ENCODE measurements at regions not wholly inside any gene's neighbourhood (a gene's known extent, or its start where the extent isn't known, plus 50 kb on each side); places are given as distances from the start of the nearest gene placed in this dataset.

GRCh38 chr1:164092603-164093353, 466.2 kb upstream of the PBX1 start:
- Histone ChIP-seq H3K36me3 (ENCODE audit: low read depth, missing control alignments) (no peaks in the 10 kb centered on the region), H3K27me3 (no peaks in the 10 kb centered on the region), H3K27ac (no peak overlapping the region), H3K9me3 (no peaks in the 10 kb centered on the region), H3K4me3 (no peak overlapping the region), H3K4me1 (no peaks in the 10 kb centered on the region)
- TF ChIP-seq CTCF (IDR thresholded peaks at IDR 0.05) (peak in 1 of 3 experiments; percentile 8), POLR2A (IDR thresholded peaks at IDR 0.05) (no peak)
- 81% methylated on average over 4 of the region's 4 CpGs for WGBS, 2 donors
- DNase-seq, result peak; percentile 27
- intact Hi-C loops (cut with DNase I; ENCODE audit: low total_unique reads), result no loop called here

GRCh38 chr1:164093543-164093942, 465.4 kb upstream of the PBX1 start:
- TF ChIP-seq POLR2A (IDR thresholded peaks at IDR 0.05) (no peak), CTCF (IDR thresholded peaks at IDR 0.05) (no peak)
- Histone ChIP-seq H3K4me1 (no peaks in the 10 kb centered on the region), H3K36me3 (ENCODE audit: low read depth, missing control alignments) (no peaks in the 10 kb centered on the region), H3K4me3 (no peak overlapping the region), H3K27me3 (no peaks in the 10 kb centered on the region), H3K9me3 (no peaks in the 10 kb centered on the region), H3K27ac (no peak overlapping the region)
- no peak for DNase-seq
- WGBS, 2 donors, result 71 to 80% methylated on average over 2 of the region's 2 CpGs
- intact Hi-C loops (cut with DNase I; ENCODE audit: low total_unique reads), result no loop called here

- DNase-seq, result no peak
- no peaks in the 10 kb centered on the region for H3K4me1 ChIP-seq
- TF ChIP-seq CTCF (IDR thresholded peaks at IDR 0.05) (no peak), POLR2A (IDR thresholded peaks at IDR 0.05) (no peak)
- no peak overlapping the region for H3K4me3 ChIP-seq
- no peaks in the 10 kb centered on the region for H3K27me3 ChIP-seq
- 86 to 100% methylated on average over 2 of the region's 2 CpGs for WGBS, 2 donors
- H3K36me3 ChIP-seq (ENCODE audit: low read depth, missing control alignments), result no peaks in the 10 kb centered on the region
- no peaks in the 10 kb centered on the region for H3K9me3 ChIP-seq
- no peak overlapping the region for H3K27ac ChIP-seq
- intact Hi-C loops (cut with DNase I; ENCODE audit: low total_unique reads), result no loop called here
Observed at GRCh38 chr1:164101802-164102201, 457.2 kb upstream of the PBX1 start.

- H3K9me3 ChIP-seq, result no peaks in the 10 kb centered on the region
- no peaks in the 10 kb centered on the region for H3K27me3 ChIP-seq
- intact Hi-C loops (cut with DNase I; ENCODE audit: low total_unique reads), result no loop called here
- no peaks in the 10 kb centered on the region for H3K4me1 ChIP-seq
- H3K27ac ChIP-seq, result no peak overlapping the region
- 74 to 79% methylated on average over 1 of the region's 1 CpG for WGBS, 2 donors
- TF ChIP-seq CTCF (IDR thresholded peaks at IDR 0.05) (no peak), POLR2A (IDR thresholded peaks at IDR 0.05) (no peak)
- no peak overlapping the region for H3K4me3 ChIP-seq
- H3K36me3 ChIP-seq (ENCODE audit: low read depth, missing control alignments), result no peaks in the 10 kb centered on the region
- no peak for DNase-seq
Observed at GRCh38 chr1:164131949-164132348, 427.0 kb upstream of the PBX1 start.

Data from testis (tissue), 2 donors.